ENCODE measurements at regions not wholly inside any gene's neighbourhood (a gene's known extent, or its start where the extent isn't known, plus 50 kb on each side); places are given as distances from the start of the nearest gene placed in this dataset.

DNA sequence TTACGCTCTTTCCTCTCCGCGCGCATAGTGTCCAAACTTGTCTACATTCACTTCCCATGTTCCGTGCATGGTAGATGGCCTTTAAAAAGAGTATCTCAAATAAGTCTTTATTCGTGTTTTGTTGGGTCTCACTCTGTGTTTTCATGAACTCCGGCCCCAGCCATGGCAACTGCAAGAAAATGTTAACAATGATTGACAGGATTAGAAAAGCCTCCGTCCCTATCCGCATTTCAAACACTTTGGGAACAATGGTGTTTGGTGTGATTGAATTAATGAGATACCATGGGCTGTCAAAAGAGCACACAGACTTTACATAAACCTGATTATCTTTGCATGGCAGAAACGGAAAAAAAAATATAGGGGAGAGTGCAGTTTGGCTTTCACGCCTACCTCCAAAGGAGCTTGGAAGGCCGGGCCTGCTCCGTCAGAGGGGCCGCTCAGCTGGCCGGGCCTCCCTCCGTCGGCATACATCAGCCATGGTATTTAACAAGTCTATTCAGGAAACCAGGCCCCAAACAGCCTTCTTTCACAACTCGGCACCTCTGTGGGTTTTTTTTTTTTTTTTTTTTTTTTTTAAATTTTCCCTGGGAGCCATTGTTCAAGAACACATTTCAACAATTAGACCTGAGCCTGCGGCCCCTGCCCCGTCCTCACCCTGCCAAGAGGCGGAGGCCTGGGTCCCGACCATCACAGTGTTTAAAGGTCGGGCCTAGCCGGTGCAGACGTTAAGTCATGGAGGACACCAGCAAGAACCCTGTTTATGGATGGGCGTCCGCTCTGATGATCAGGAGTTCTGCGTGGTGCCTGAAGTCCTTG, 323.8 kb upstream of the IRX4 start:
- no peak overlapping the region for H3K4me3 ChIP-seq (ENCODE audit: insufficient read depth, low read depth, low read length, poor library complexity, severe bottlenecking)
- no peak for DNase-seq
- H3K9me3 ChIP-seq (ENCODE audit: control insufficient read depth, low read length): no peaks in the 10 kb centered on the region
- H3K27ac ChIP-seq (ENCODE audit: insufficient read depth, low read length, poor library complexity, severe bottlenecking): no peak overlapping the region
- no peaks in the 10 kb centered on the region for H3K27me3 ChIP-seq (replicated peaks; ENCODE audit: control insufficient read depth, insufficient read depth, low read length, poor library complexity, severe bottlenecking)
- no peaks in the 10 kb centered on the region for H3K36me3 ChIP-seq (ENCODE audit: control insufficient read depth, insufficient read depth, low read length)
- H3K4me1 ChIP-seq (ENCODE audit: control insufficient read depth, insufficient read depth, low read length, poor library complexity, severe bottlenecking): no peaks in the 10 kb centered on the region

DNA sequence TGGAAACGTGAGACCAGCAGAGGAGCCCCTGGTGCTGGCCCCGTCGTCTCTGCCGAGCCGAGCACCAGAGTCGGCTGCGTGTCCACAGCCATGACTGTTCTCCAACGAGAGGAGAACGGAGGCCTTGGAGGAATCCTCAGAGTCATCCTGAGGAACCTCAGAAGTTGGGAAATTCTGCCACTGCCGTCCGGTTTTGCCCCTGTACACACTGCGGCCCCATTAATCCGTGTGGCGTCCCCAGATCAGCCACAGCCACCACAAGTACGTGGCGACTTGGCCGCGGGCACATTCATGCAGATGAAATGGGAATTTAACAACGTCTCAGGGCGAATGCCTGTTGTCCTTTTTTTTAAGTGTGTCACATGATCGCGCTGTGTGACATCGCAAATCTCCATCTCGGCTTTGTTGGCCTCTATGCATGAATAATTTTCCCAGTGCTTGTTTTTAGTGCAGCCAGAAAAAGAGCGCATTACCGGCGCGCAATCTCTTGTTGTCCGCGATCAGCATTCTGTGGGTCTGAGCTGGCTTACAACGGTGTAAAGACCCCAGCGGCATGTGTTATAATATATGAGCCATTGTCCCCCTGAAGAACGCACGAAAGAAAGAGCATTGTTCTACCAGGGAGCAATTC, 323.0 kb upstream of the IRX4 start:
- H3K27me3 ChIP-seq (replicated peaks; ENCODE audit: control insufficient read depth, insufficient read depth, low read length, poor library complexity, severe bottlenecking): no peaks in the 10 kb centered on the region
- H3K4me3 ChIP-seq (ENCODE audit: insufficient read depth, low read depth, low read length, poor library complexity, severe bottlenecking): no peak overlapping the region
- DNase-seq: no peak
- no peaks in the 10 kb centered on the region for H3K4me1 ChIP-seq (ENCODE audit: control insufficient read depth, insufficient read depth, low read length, poor library complexity, severe bottlenecking)
- H3K36me3 ChIP-seq (ENCODE audit: control insufficient read depth, insufficient read depth, low read length): no peaks in the 10 kb centered on the region
- no peaks in the 10 kb centered on the region for H3K9me3 ChIP-seq (ENCODE audit: control insufficient read depth, low read length)
- no peak overlapping the region for H3K27ac ChIP-seq (ENCODE audit: insufficient read depth, low read length, poor library complexity, severe bottlenecking)

DNA sequence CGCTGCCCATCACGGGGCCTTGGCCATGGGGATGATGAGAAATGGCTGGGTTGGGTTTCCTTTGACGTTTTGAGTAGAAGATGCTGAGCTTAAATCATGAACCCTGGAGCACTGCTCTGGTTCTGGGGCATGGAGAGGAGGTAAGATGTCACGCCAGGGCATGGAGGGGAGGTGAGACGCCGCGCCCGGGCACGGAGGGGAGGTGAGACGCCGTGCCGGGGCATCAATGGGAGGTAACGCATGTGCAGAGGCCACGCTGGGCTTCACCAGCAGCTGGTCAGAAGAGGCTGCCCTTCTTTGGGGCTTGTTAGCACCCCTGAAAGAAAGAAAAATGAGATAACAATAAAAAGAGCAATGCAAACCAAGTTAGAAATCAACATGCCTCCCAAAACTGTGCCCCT, 322.5 kb upstream of the IRX4 start:
- H3K4me1 ChIP-seq (ENCODE audit: control insufficient read depth, insufficient read depth, low read length, poor library complexity, severe bottlenecking): no peaks in the 10 kb centered on the region
- no peaks in the 10 kb centered on the region for H3K36me3 ChIP-seq (ENCODE audit: control insufficient read depth, insufficient read depth, low read length)
- no peaks in the 10 kb centered on the region for H3K9me3 ChIP-seq (ENCODE audit: control insufficient read depth, low read length)
- no peak overlapping the region for H3K4me3 ChIP-seq (ENCODE audit: insufficient read depth, low read depth, low read length, poor library complexity, severe bottlenecking)
- no peaks in the 10 kb centered on the region for H3K27me3 ChIP-seq (replicated peaks; ENCODE audit: control insufficient read depth, insufficient read depth, low read length, poor library complexity, severe bottlenecking)
- no peak for DNase-seq
- H3K27ac ChIP-seq (ENCODE audit: insufficient read depth, low read length, poor library complexity, severe bottlenecking): no peak overlapping the region

DNA sequence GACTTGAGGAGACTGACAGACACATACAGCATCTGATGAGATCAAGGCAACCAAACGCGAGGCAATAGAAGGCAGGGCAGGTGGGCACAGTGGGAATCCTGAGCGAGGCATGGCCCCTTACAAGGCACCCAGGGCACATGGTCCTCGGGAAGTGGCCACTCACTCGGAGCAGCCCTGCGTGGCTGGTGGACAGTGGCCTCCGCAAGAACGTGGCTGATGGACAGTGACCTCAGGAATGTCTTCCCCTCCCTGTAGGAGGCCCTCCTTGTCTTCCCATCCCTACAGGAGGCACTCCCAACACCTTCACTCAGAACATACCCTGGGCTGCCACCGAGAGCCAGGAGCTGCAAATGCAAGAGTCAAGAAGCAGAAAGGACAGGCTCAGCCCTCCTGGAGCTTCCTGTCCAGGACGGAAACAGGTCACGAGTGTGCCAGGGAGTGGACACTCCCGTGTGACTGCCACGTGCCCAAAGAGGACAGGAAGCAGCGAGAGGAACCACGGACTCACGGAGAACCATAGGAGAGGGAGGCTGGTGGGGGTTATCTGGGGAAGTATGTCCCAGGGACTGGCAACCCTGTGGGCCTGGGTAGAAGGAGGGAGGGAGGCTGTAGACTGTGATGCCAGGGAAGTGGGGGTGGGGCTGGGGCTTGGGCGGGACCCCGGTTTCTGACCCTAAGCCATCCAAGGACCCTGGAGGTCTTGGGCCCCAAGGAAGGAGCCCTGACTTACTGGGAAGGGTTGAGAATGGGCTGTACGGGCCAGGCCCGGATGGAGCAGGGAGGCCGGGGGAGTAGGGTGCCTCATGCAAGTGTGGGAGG, 321.9 kb upstream of the IRX4 start:
- no peaks in the 10 kb centered on the region for H3K9me3 ChIP-seq (ENCODE audit: control insufficient read depth, low read length)
- H3K4me3 ChIP-seq (ENCODE audit: insufficient read depth, low read depth, low read length, poor library complexity, severe bottlenecking): no peak overlapping the region
- no peaks in the 10 kb centered on the region for H3K4me1 ChIP-seq (ENCODE audit: control insufficient read depth, insufficient read depth, low read length, poor library complexity, severe bottlenecking)
- H3K27ac ChIP-seq (ENCODE audit: insufficient read depth, low read length, poor library complexity, severe bottlenecking): no peak overlapping the region
- no peaks in the 10 kb centered on the region for H3K36me3 ChIP-seq (ENCODE audit: control insufficient read depth, insufficient read depth, low read length)
- DNase-seq: no peak
- no peaks in the 10 kb centered on the region for H3K27me3 ChIP-seq (replicated peaks; ENCODE audit: control insufficient read depth, insufficient read depth, low read length, poor library complexity, severe bottlenecking)

DNA sequence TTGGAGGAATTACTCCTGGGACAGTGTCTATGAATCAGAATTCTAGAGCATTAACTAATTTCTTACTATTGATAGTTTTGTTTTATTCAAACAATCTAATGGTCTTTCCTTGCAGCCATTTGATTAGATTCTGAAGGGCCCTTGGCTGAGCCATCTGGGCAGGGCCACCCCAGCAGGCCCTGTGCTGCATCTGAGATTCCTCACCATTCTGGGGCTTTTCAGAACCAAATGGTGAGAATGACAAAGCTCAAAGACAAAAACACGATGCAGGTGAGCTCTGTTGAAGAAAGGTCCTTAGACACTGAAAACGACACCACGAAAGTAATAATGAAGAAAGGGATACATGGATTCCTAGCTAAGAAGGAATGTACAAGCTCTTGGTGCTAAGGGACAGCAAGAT, 321.0 kb upstream of the IRX4 start:
- Histone ChIP-seq H3K4me1 (ENCODE audit: control insufficient read depth, insufficient read depth, low read length, poor library complexity, severe bottlenecking) (no peaks in the 10 kb centered on the region), H3K27me3 (replicated peaks; ENCODE audit: control insufficient read depth, insufficient read depth, low read length, poor library complexity, severe bottlenecking) (no peaks in the 10 kb centered on the region), H3K4me3 (ENCODE audit: insufficient read depth, low read depth, low read length, poor library complexity, severe bottlenecking) (no peak overlapping the region), H3K27ac (ENCODE audit: insufficient read depth, low read length, poor library complexity, severe bottlenecking) (no peak overlapping the region), H3K9me3 (ENCODE audit: control insufficient read depth, low read length) (no peaks in the 10 kb centered on the region), H3K36me3 (ENCODE audit: control insufficient read depth, insufficient read depth, low read length) (no peaks in the 10 kb centered on the region)
- DNase-seq: no peak

DNA sequence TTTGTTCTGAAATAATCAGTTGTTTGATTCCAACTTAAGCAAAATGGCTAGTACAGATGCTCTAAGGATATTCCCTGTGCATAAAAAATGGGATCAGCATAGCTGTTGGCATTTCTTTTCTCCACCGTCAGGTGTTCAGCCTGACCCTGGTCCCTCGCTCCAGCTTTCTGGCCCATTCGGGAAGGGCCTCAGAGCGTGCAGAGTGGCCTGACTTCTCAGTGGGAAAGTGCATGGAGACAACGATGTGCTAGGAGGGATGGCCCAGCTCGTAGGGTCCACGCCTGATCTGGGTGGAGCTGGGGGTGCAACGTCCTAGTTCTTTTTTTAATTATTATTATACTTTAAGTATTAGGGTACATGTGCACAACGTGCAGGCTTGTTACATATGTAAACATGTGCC, 319.1 kb upstream of the IRX4 start:
- H3K27me3 ChIP-seq (replicated peaks; ENCODE audit: control insufficient read depth, insufficient read depth, low read length, poor library complexity, severe bottlenecking): no peaks in the 10 kb centered on the region

DNA sequence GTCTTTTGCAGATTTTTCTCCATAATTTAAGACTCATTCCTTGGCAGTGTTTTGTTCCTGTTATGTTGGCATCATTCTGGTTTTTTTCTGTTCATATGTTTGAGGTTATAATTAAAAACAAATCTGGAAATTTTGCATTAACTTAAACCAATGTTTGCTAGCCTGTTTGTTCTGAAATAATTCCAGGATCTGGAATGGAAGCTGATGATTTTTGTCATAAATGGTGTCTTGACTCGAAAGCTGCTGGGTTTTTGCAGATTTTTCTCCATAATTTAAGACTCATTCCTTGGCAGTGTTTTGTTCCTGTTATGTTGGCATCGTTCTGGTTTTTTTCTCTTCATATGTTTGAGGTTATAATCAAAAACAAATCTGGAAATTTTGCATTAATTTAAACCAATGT, 318.7 kb upstream of the IRX4 start:
- Histone ChIP-seq H3K9me3 (ENCODE audit: control insufficient read depth, low read length) (no peaks in the 10 kb centered on the region), H3K4me1 (ENCODE audit: control insufficient read depth, insufficient read depth, low read length, poor library complexity, severe bottlenecking) (no peaks in the 10 kb centered on the region), H3K27ac (ENCODE audit: insufficient read depth, low read length, poor library complexity, severe bottlenecking) (no peak overlapping the region), H3K36me3 (ENCODE audit: control insufficient read depth, insufficient read depth, low read length) (no peaks in the 10 kb centered on the region), H3K4me3 (ENCODE audit: insufficient read depth, low read depth, low read length, poor library complexity, severe bottlenecking) (no peak overlapping the region), H3K27me3 (replicated peaks; ENCODE audit: control insufficient read depth, insufficient read depth, low read length, poor library complexity, severe bottlenecking) (no peaks in the 10 kb centered on the region)
- DNase-seq: no peak

More for the DNA sequence above, 319.1 kb upstream of the IRX4 start:
- Histone ChIP-seq H3K36me3 (ENCODE audit: control insufficient read depth, insufficient read depth, low read length) (no peaks in the 10 kb centered on the region), H3K27ac (ENCODE audit: insufficient read depth, low read length, poor library complexity, severe bottlenecking) (no peak overlapping the region), H3K4me3 (ENCODE audit: insufficient read depth, low read depth, low read length, poor library complexity, severe bottlenecking) (no peak overlapping the region), H3K9me3 (ENCODE audit: control insufficient read depth, low read length) (no peaks in the 10 kb centered on the region), H3K4me1 (ENCODE audit: control insufficient read depth, insufficient read depth, low read length, poor library complexity, severe bottlenecking) (no peaks in the 10 kb centered on the region)
- no peak for DNase-seq

DNA sequence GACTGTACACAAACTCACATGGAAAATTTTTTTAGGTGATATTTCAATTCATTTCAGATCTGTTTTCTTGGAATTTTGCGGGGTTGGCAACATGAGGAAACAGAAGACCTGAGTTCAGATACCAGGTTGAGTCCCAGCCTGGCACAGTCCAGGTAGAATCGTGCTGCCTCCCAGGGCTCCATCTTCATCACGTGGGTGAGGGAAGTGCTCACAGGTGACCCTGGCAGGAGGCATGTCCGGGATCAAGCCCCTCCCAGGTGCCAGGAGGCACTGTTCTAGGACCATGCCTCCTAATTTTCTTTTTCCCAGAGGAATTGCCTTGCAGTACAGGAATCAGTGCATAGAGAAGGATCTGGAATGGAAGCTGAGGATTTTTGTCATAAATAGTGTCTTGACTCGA, 318.3 kb upstream of the IRX4 start:
- Histone ChIP-seq H3K36me3 (ENCODE audit: control insufficient read depth, insufficient read depth, low read length) (no peaks in the 10 kb centered on the region), H3K4me1 (ENCODE audit: control insufficient read depth, insufficient read depth, low read length, poor library complexity, severe bottlenecking) (no peaks in the 10 kb centered on the region), H3K27me3 (replicated peaks; ENCODE audit: control insufficient read depth, insufficient read depth, low read length, poor library complexity, severe bottlenecking) (no peaks in the 10 kb centered on the region), H3K9me3 (ENCODE audit: control insufficient read depth, low read length) (no peaks in the 10 kb centered on the region), H3K4me3 (ENCODE audit: insufficient read depth, low read depth, low read length, poor library complexity, severe bottlenecking) (no peak overlapping the region), H3K27ac (ENCODE audit: insufficient read depth, low read length, poor library complexity, severe bottlenecking) (no peak overlapping the region)
- no peak for DNase-seq

DNA sequence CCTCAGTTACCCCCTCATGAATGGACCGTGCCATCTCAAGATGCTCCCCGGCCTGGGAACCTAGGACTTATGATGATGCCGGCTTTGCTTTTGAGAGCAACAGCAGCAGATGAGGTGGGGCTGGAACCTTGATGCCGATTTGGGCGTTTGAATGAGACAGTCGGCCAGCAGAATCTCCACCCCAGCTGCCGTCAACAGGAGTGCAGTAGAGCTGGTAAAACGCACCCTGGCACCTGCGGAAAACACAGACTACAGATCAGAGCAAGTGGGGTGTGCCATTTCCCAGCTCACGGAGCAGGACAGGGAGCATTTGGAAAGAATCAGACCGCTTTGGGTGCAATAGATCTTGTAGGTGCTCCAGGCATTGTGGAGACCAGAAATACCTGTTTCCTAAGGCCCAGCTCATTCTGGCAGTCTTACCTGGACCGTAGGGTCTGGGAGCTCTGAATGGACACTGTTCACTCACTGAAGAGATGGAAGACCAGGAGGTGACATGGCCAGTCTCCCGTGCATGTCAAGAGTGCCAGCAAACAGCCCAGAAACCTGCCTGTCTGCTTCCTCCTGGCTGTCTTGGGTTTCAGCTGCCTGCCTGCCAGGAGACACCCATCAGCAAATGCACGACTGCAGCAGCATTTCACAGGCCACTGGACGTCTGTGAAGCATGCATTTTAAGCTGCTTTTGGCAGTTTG, 317.7 kb upstream of the IRX4 start:
- H3K9me3 ChIP-seq (ENCODE audit: control insufficient read depth, low read length): no peaks in the 10 kb centered on the region
- no peaks in the 10 kb centered on the region for H3K36me3 ChIP-seq (ENCODE audit: control insufficient read depth, insufficient read depth, low read length)
- no peak overlapping the region for H3K4me3 ChIP-seq (ENCODE audit: insufficient read depth, low read depth, low read length, poor library complexity, severe bottlenecking)
- H3K4me1 ChIP-seq (ENCODE audit: control insufficient read depth, insufficient read depth, low read length, poor library complexity, severe bottlenecking): no peaks in the 10 kb centered on the region
- no peak for DNase-seq
- no peak overlapping the region for H3K27ac ChIP-seq (ENCODE audit: insufficient read depth, low read length, poor library complexity, severe bottlenecking)
- H3K27me3 ChIP-seq (replicated peaks; ENCODE audit: control insufficient read depth, insufficient read depth, low read length, poor library complexity, severe bottlenecking): no peaks in the 10 kb centered on the region
